ENCODE measurements at regions not wholly inside any gene's neighbourhood (a gene's known extent, or its start where the extent isn't known, plus 50 kb on each side); places are given as distances from the start of the nearest gene placed in this dataset.

DNA sequence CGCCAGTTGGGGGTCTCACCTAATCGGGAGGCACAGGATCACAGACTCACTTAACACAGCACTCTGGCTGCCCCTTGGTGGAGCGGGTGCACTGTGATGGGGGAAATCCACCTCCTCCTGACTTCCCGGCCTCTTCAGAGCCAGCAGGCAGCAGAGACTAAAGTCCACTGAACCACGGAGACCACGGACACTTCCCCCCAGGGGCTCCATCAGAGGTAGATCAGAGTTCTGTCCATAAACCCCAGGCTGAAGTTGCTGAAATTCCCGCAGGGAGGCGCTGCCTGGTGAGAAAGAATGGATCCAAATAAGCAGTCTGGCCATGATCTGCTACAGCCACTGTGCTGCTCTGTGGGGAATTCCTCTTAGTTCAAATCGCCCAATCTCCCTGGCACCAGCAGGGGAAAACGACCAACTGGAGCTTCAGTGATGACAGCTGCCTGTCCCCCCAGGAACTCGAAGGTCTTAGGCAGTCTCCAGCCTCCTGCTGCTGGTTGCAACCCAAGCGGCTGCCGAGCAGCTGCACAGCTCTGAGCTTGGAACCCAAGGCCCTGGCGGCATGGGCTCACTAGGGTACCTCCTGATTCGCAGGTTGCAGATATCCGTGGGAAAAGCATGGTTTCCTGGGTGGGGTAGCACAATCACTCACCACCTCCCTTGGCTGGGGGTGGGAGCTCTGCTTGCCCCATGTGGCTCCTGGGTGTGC lies 106.9 kb upstream of the DCAF12L2 start:
- intact Hi-C loops (cut with micrococcal nuclease) (no loop called here), dilution Hi-C loops (cut with MboI; ENCODE audit: extremely low pct_ligation_motif_present, low sequenced_read_pairs) (no loop called here)
- Histone ChIP-seq H2AFZ (ENCODE audit: low read depth, low read length) (no peak overlapping the region), H3K4me3 (replicated peaks in 1 of 3; ENCODE audit: insufficient read depth in 1 of 3, low read depth in 1 of 3, low read length in 3 of 3) (no peak overlapping the region), H3K9me1 (replicated peaks; ENCODE audit: control insufficient read depth, extremely low read depth, insufficient read depth, low read length) (no peaks in the 10 kb centered on the region), H3K9me3 (replicated peaks; ENCODE audit: control insufficient read depth, insufficient read depth, low read length) (no peaks in the 10 kb centered on the region), H4K20me1 (replicated peaks; ENCODE audit: control insufficient read depth, extremely low read depth, insufficient read depth, low read length) (no peaks in the 10 kb centered on the region), H3K27ac (ENCODE audit: insufficient read depth, low read depth, low read length) (no peak overlapping the region), H3K79me2 (ENCODE audit: control insufficient read depth, insufficient read depth, low read length) (no peaks in the 10 kb centered on the region), H3K4me2 (ENCODE audit: insufficient read depth, low read length) (no peak overlapping the region), H3K27me3 (ENCODE audit: control insufficient read depth in 2 of 2, insufficient read depth in 2 of 2, low read length in 2 of 2) (no peaks in the 10 kb centered on the region), H3K4me1 (ENCODE audit: control insufficient read depth, extremely low read depth, insufficient read depth, low read length) (no peaks in the 10 kb centered on the region), H3K9ac (replicated peaks; ENCODE audit: extremely low read depth, insufficient read depth, low read length) (no peak overlapping the region), H3K36me3 (ENCODE audit: control insufficient read depth in 2 of 2, extremely low read depth in 1 of 2, insufficient read depth in 2 of 2, low read length in 2 of 2) (no peaks in the 10 kb centered on the region)
- BruUV-seq (replicated peaks) = no TSS peak
- CTCF ChIA-PET = no interaction called here
- no peak for FAIRE-seq
- no peak for DNase-seq (ENCODE audit: low read depth, low spot score)
- TF ChIP-seq MYC (IDR thresholded peaks at IDR 0.05; ENCODE audit: low read depth, low read length) (no peak), MAX (IDR thresholded peaks at IDR 0.05; ENCODE audit: insufficient read depth, insufficient read length) (no peak), JUN (IDR thresholded peaks at IDR 0.05; ENCODE audit: borderline replicate concordance, insufficient read depth, insufficient read length, low read depth) (no peak), FOS (IDR thresholded peaks at IDR 0.05; ENCODE audit: borderline replicate concordance, insufficient read depth, low read length) (no peak), GATA2 (IDR thresholded peaks at IDR 0.05; ENCODE audit: insufficient read depth, insufficient read length, low read depth, low read length) (no peak), POLR2AphosphoS5 (IDR thresholded peaks at IDR 0.05; ENCODE audit: insufficient read depth, low read depth, low read length) (no peak), EZH2 (IDR thresholded peaks at IDR 0.05; ENCODE audit: borderline replicate concordance, low read depth, low read length, severe bottlenecking) (no peak), POLR2A (IDR thresholded peaks at IDR 0.05; ENCODE audit: low read depth, low read length) (no peak)
- TF ChIP-seq, protein P1, sequence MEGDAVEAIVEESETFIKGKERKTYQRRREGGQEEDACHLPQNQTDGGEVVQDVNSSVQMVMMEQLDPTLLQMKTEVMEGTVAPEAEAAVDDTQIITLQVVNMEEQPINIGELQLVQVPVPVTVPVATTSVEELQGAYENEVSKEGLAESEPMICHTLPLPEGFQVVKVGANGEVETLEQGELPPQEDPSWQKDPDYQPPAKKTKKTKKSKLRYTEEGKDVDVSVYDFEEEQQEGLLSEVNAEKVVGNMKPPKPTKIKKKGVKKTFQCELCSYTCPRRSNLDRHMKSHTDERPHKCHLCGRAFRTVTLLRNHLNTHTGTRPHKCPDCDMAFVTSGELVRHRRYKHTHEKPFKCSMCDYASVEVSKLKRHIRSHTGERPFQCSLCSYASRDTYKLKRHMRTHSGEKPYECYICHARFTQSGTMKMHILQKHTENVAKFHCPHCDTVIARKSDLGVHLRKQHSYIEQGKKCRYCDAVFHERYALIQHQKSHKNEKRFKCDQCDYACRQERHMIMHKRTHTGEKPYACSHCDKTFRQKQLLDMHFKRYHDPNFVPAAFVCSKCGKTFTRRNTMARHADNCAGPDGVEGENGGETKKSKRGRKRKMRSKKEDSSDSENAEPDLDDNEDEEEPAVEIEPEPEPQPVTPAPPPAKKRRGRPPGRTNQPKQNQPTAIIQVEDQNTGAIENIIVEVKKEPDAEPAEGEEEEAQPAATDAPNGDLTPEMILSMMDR (IDR thresholded peaks at IDR 0.05; ENCODE audit: extremely low read depth in 1 of 2, insufficient read depth in 1 of 2, low read depth in 1 of 2, low read length in 2 of 2) = no peak
- POLR2A ChIA-PET = no interaction called here
